HUES6 (cell line): ENCODE measurements at regions not wholly inside any gene's neighbourhood (a gene's known extent, or its start where the extent isn't known, plus 50 kb on each side); places are given as distances from the start of the nearest gene placed in this dataset.

ENCODE experiments used
- H3K27ac ChIP-seq: 2 replicates; pipeline ENCODE4 v1.7.0; 2013; ENCODE audit warnings: low read depth, mild to moderate bottlenecking, low read length, inconsistent platforms
- H3K27me3 ChIP-seq: 2 replicates; pipeline ENCODE4 v1.6.1; 2013; ENCODE audit warnings: low read length; ENCODE audit not compliant: control insufficient read depth, insufficient read depth
- H3K36me3 ChIP-seq: 2 replicates; pipeline ENCODE4 v1.6.1; 2013; ENCODE audit warnings: low read length; ENCODE audit not compliant: control insufficient read depth, insufficient read depth
- H3K4me1 ChIP-seq: 2 replicates; pipeline ENCODE4 v1.6.1; 2013; ENCODE audit warnings: low read length; ENCODE audit not compliant: control insufficient read depth, insufficient read depth
- H3K4me3 ChIP-seq: 2 replicates; pipeline ENCODE4 v1.5.1; 2013; ENCODE audit warnings: low read depth, low read length
- H3K9ac ChIP-seq: one replicate; pipeline ENCODE4 v1.6.1; 2013; ENCODE audit warnings: mild to moderate bottlenecking, low read length
- H3K9me3 ChIP-seq: 2 replicates; pipeline ENCODE4 v1.6.1; 2013; ENCODE audit warnings: low read depth, low read length; ENCODE audit not compliant: control insufficient read depth, insufficient read depth

GRCh38 chr5:4628645-4629385, 511.3 kb upstream of the ADAMTS16 start:
- Histone ChIP-seq H3K4me1 (no peaks in the 10 kb centered on the region), H3K36me3 (no peaks in the 10 kb centered on the region), H3K9ac (no peak overlapping the region), H3K27ac (no peak overlapping the region), H3K27me3 (no peaks in the 10 kb centered on the region), H3K4me3 (no peak overlapping the region), H3K9me3 (peaks cover 3% of the 10 kb centered on the region; the same call in 1 of the 2 replicates)

- H3K9me3 ChIP-seq = peaks cover 3% of the 10 kb centered on the region; the same call in 1 of the 2 replicates
- H3K4me1 ChIP-seq = no peaks in the 10 kb centered on the region
- no peak overlapping the region for H3K9ac ChIP-seq
- H3K4me3 ChIP-seq = no peak overlapping the region
- no peak overlapping the region for H3K27ac ChIP-seq
- no peaks in the 10 kb centered on the region for H3K36me3 ChIP-seq
- H3K27me3 ChIP-seq = no peaks in the 10 kb centered on the region
These were observed 510.1 kb upstream of the ADAMTS16 start for GRCh38 chr5:4630031-4630430.

GRCh38 chr5:4634342-4634741, 505.8 kb upstream of the ADAMTS16 start:
- Histone ChIP-seq H3K4me1 (peaks cover 6% of the 10 kb centered on the region), H3K9me3 (no peaks in the 10 kb centered on the region), H3K27me3 (no peaks in the 10 kb centered on the region), H3K36me3 (no peaks in the 10 kb centered on the region), H3K4me3 (no peak overlapping the region), H3K9ac (no peak overlapping the region), H3K27ac (no peak overlapping the region)

GRCh38 chr5:4636378-4636777, 503.8 kb upstream of the ADAMTS16 start:
- H3K27ac ChIP-seq = no peak overlapping the region
- no peak overlapping the region for H3K4me3 ChIP-seq
- no peaks in the 10 kb centered on the region for H3K27me3 ChIP-seq
- no peaks in the 10 kb centered on the region for H3K9me3 ChIP-seq
- no peak overlapping the region for H3K9ac ChIP-seq
- no peaks in the 10 kb centered on the region for H3K36me3 ChIP-seq
- H3K4me1 ChIP-seq = peaks cover 6% of the 10 kb centered on the region

GRCh38 chr5:4639946-4640345, 500.2 kb upstream of the ADAMTS16 start:
- no peak overlapping the region for H3K4me3 ChIP-seq
- H3K27ac ChIP-seq = no peak overlapping the region
- H3K9ac ChIP-seq = no peak overlapping the region
- H3K9me3 ChIP-seq = peaks cover 5% of the 10 kb centered on the region; the same call in 1 of the 2 replicates
- no peaks in the 10 kb centered on the region for H3K36me3 ChIP-seq
- H3K27me3 ChIP-seq = no peaks in the 10 kb centered on the region
- peaks cover 6% of the 10 kb centered on the region for H3K4me1 ChIP-seq

- no peaks in the 10 kb centered on the region for H3K27me3 ChIP-seq
- H3K9me3 ChIP-seq = peaks cover 5% of the 10 kb centered on the region; the same call in 1 of the 2 replicates
- H3K36me3 ChIP-seq = no peaks in the 10 kb centered on the region
- H3K4me3 ChIP-seq = no peak overlapping the region
- peaks cover 6% of the 10 kb centered on the region for H3K4me1 ChIP-seq
- H3K27ac ChIP-seq = no peak overlapping the region
- H3K9ac ChIP-seq = no peak overlapping the region
These were observed 499.3 kb upstream of the ADAMTS16 start for GRCh38 chr5:4640795-4641194.

- H3K4me3 ChIP-seq = no peak overlapping the region
- H3K9ac ChIP-seq = no peak overlapping the region
- no peaks in the 10 kb centered on the region for H3K4me1 ChIP-seq
- H3K9me3 ChIP-seq = peaks cover 5% of the 10 kb centered on the region; the same call in 1 of the 2 replicates
- H3K27ac ChIP-seq = no peak overlapping the region
- no peaks in the 10 kb centered on the region for H3K27me3 ChIP-seq
- no peaks in the 10 kb centered on the region for H3K36me3 ChIP-seq
These were observed 497.6 kb upstream of the ADAMTS16 start for GRCh38 chr5:4642525-4642924.

GRCh38 chr5:4643190-4643589, 496.9 kb upstream of the ADAMTS16 start:
- no peak overlapping the region for H3K27ac ChIP-seq
- H3K9ac ChIP-seq = no peak overlapping the region
- no peaks in the 10 kb centered on the region for H3K4me1 ChIP-seq
- no peak overlapping the region for H3K4me3 ChIP-seq
- H3K9me3 ChIP-seq = peaks cover 5% of the 10 kb centered on the region; the same call in 1 of the 2 replicates
- no peaks in the 10 kb centered on the region for H3K36me3 ChIP-seq
- no peaks in the 10 kb centered on the region for H3K27me3 ChIP-seq

GRCh38 chr5:4643960-4644359, 496.2 kb upstream of the ADAMTS16 start:
- no peak overlapping the region for H3K9ac ChIP-seq
- H3K27me3 ChIP-seq = no peaks in the 10 kb centered on the region
- H3K4me3 ChIP-seq = no peak overlapping the region
- no peaks in the 10 kb centered on the region for H3K4me1 ChIP-seq
- H3K27ac ChIP-seq = no peak overlapping the region
- peaks cover 5% of the 10 kb centered on the region; the same call in 1 of the 2 replicates for H3K9me3 ChIP-seq
- H3K36me3 ChIP-seq = no peaks in the 10 kb centered on the region

- no peaks in the 10 kb centered on the region for H3K36me3 ChIP-seq
- no peak overlapping the region for H3K27ac ChIP-seq
- H3K4me3 ChIP-seq = no peak overlapping the region
- H3K9me3 ChIP-seq = peaks cover 5% of the 10 kb centered on the region; the same call in 1 of the 2 replicates
- H3K9ac ChIP-seq = no peak overlapping the region
- H3K4me1 ChIP-seq = no peaks in the 10 kb centered on the region
- no peaks in the 10 kb centered on the region for H3K27me3 ChIP-seq
These were observed 493.3 kb upstream of the ADAMTS16 start for GRCh38 chr5:4646715-4647375.

- no peak overlapping the region for H3K27ac ChIP-seq
- no peak overlapping the region for H3K9ac ChIP-seq
- no peaks in the 10 kb centered on the region for H3K4me1 ChIP-seq
These were observed 492.2 kb upstream of the ADAMTS16 start for GRCh38 chr5:4647955-4648354.

More at GRCh38 chr5:4647955-4648354, 492.2 kb upstream of the ADAMTS16 start:
- Histone ChIP-seq H3K36me3 (no peaks in the 10 kb centered on the region), H3K27me3 (no peaks in the 10 kb centered on the region), H3K9me3 (peaks cover 3% of the 10 kb centered on the region; the same call in 1 of the 2 replicates), H3K4me3 (no peak overlapping the region)
